ENCODE measurements at regions not wholly inside any gene's neighbourhood (a gene's known extent, or its start where the extent isn't known, plus 50 kb on each side); places are given as distances from the start of the nearest gene placed in this dataset.

GRCh38 chr22:27494785-27495184 is 306.8 kb downstream of the MN1 start:
- no peak for DNase-seq

DNA sequence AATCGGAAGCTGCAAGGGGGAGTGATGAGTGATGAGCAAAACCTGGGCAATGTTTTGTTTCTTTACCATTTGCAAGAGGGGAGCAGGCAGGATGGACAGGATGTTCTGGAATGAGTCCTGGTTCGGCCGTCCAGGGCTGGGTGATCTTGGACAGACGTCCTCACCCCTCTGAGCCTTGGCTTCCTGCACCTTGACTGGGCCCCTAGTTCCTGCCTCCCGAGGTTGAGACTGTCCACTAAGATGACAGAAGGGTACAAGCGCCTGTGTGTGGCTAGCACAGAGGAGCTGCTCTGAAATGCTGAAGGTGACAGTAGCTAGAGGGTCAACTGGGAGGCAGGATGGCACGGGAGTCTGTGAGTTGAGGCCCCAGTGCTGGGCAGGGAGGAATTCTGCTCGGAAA is 306.2 kb downstream of the MN1 start:
- DNase-seq: no peak

GRCh38 chr22:27499121-27499520 is 302.4 kb downstream of the MN1 start:
- DNase-seq: no peak

- DNase-seq: no peak
Observed at GRCh38 chr22:27501191-27501936, 300.2 kb downstream of the MN1 start.

DNA sequence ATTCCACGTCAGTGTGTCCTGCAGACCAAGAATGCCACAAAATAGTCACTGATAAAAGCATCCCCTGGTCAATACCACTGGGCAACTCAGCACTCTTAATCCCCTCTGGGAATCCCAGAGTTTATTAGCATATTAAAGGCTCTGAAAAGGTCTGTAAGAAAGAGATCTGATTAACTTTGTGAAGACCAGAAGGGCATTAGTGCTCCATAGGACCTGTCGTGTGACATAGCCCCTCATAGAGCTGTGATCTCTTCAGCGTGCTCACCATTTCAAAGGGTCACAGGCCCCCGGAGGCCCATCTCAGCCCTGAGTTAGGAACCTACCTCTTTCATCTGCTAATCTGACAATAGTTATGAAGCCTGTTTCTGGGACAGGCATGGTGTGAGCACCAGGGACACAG is 299.2 kb downstream of the MN1 start:
- DNase-seq: no peak

- DNase-seq: no peak
Observed at GRCh38 chr22:27504360-27505253, 296.9 kb downstream of the MN1 start.

- DNase-seq: no peak
Observed at GRCh38 chr22:27507111-27507611, 294.4 kb downstream of the MN1 start.

DNA sequence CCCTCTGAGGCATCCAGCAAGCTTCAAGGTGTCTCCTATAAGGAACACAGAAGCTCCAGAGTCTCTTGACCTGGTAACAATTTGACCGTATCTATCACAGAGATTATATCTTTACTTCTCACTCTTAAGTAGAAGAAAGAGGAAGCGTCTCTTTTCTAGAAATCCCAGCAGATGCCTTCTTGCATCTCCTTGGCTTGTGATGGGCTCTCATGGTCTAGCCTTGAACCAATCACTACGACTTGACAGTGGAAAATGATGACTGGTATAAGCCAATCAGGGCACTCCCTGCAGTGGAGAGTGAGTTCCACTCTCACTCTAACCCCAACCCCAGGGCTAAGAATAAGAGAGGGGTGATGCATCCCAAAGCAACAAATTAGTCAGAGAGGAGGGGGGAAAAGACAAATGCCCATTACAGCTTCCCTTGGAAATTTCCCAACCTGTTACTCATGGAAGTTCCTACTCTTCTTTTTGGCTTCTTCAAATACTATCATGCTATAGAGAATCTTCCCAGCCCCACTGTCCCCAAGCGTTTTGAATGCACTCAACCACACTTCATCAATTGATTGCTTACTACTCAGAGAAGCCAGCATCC is 293.5 kb downstream of the MN1 start:
- DNase-seq: no peak

DNA sequence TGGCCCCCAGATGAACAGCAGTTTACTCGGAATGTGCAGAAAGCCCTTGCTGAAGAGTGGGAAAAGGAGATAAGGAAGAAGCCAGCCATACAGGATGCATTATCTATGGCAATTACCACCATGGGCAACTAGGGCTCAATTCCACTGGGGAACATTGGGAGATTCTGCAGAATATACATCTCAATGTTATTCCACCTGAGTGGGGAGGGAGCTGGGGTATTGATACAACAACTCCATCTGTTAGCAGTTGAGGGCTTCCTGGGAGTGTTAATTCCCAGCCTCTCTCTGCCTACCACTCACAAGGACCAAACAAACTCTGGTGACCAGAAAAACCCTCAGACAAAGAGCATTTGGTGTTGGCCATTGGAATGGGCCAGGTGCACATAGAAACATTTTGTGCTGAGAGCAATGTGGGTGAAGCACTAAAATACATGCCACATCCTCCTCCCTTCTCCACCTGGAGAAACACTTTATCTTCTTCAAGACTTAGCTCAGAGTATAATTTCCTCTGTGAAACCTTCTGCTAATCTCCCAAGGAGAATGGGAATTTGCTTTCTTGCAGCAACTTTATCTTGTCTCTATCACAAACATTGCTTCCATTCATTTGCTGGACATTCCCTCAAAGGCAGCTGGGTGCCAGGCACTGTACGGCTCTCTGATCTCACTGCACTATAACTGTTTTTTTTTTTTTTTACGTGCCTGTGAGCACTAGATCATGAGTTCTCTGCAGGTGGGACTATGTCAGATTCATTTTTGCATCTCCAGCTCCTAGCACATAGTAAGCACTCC is 292.2 kb downstream of the MN1 start:
- no peak for DNase-seq

GRCh38 chr22:27510024-27510423 is 291.5 kb downstream of the MN1 start:
- DNase-seq: no peak

DNA sequence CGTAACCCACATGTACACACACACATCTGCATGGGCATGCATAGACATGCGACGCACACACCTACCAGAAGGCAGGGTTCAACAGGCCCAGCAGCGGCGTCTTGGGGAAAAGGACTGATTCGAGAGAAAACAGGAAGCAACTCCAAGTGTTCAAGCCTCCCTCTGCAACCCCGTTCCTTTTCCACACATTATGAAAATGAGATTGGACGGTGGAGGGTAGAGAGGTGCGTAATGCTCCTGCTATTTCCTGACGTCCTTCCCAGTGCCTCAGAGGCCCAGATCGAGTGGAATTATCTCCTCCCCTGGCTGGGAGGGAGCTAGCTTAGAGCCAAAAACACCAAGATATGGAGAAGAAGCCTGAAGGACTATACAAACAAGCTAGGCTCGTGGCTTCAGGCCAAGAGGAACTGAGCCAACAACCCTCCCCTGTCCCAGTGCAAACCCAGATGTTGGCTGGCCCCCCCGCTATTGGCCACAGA is 289.2 kb downstream of the MN1 start:
- DNase-seq: no peak

- no peak for DNase-seq
Observed at GRCh38 chr22:27513021-27513420, 288.5 kb downstream of the MN1 start.

- DNase-seq: no peak
Observed at GRCh38 chr22:27514601-27515523, 286.7 kb downstream of the MN1 start.

- no peak for DNase-seq
Observed at GRCh38 chr22:27517361-27518155, 284.0 kb downstream of the MN1 start.

- no peak for DNase-seq
Observed at GRCh38 chr22:27518531-27519340, 282.8 kb downstream of the MN1 start.

DNA sequence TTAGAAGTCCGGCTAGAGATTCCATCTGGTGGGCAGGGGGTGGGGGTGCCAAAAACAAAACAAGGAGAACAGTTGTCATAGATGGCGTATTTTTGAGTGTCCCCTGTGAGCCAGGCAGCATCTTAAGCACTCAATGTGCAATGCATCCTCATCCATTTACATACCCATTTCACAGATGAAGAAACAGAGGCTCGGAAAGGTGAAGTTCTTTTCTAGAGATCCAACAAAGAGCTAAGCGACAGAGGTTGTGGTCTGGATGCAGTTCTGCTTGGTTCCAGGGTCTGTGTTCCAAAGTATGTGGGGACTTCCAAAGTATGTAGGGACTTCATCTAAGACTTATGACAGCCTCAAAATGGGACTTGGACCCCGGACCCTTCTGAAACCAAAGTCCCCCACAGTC is 277.8 kb downstream of the MN1 start:
- no peak for DNase-seq

DNA sequence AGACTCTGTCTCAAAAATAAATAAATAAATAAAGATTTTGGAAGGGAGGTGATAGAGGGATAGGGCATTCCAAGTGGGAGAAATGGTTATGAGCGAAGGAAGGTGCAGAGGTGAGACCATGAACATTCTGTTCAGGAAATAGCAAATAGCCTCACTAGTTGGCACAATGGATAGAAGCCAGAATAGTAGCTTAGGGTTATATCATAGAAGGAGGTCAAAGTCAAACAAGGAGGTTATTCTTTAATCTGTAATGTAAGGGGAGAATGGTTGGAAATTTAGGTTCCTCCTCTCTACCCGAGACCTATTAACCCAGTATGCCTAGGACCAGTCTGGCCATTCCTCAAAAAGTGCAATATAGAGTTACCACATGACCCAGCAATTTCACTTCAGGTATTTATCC is 275.8 kb downstream of the MN1 start:
- DNase-seq: no peak

- no peak for DNase-seq
Observed at GRCh38 chr22:27526901-27527300, 274.7 kb downstream of the MN1 start.

- no peak for DNase-seq
Observed at GRCh38 chr22:27531782-27532530, 269.6 kb downstream of the MN1 start.
